ENCODE measurements at regions not wholly inside any gene's neighbourhood (a gene's known extent, or its start where the extent isn't known, plus 50 kb on each side); places are given as distances from the start of the nearest gene placed in this dataset.

GRCh38 chr4:66585767-66586166, 915.5 kb upstream of the EPHA5 start:
- TF ChIP-seq POLR2AphosphoS5 (IDR thresholded peaks at IDR 0.05; ENCODE audit: low read depth, low read length), result no peak
- no peak for TF ChIP-seq TCF7L2 (IDR thresholded peaks at IDR 0.05; ENCODE audit: low read depth, low read length)

Measured in Panc1 (cell line).